Mucosa of gallbladder (tissue), 1 donor: ENCODE measurements at regions not wholly inside any gene's neighbourhood (a gene's known extent, or its start where the extent isn't known, plus 50 kb on each side); places are given as distances from the start of the nearest gene placed in this dataset.

ENCODE experiments used
- DNase-seq: peaks from one replicate; pipeline ENCODE4 v3.0.0-alpha.2; 2020; ENCODE audit warnings: low spot score
- donor health status: DM: no; HTN: no; CAD: no.

- DNase-seq = no peak
Measured at GRCh38 chr2:193349642-193350041, 1154.9 kb upstream of the TMEFF2 start.

- DNase-seq = no peak
Measured at GRCh38 chr2:193348055-193348454, 1153.3 kb upstream of the TMEFF2 start.

GRCh38 chr2:193336781-193337180 is 1142.0 kb upstream of the TMEFF2 start:
- no peak for DNase-seq

GRCh38 chr2:193334401-193334800 is 1139.7 kb upstream of the TMEFF2 start:
- no peak for DNase-seq

GRCh38 chr2:193333539-193333938 is 1138.8 kb upstream of the TMEFF2 start:
- DNase-seq = no peak

GRCh38 chr2:193332941-193333340 is 1138.2 kb upstream of the TMEFF2 start:
- DNase-seq = no peak

- DNase-seq = no peak
Measured at GRCh38 chr2:193331676-193332075, 1136.9 kb upstream of the TMEFF2 start.

GRCh38 chr2:193326296-193326695 is 1131.6 kb upstream of the TMEFF2 start:
- DNase-seq = no peak

- DNase-seq = no peak
Measured at GRCh38 chr2:193315428-193316091, 1120.8 kb upstream of the TMEFF2 start.

GRCh38 chr2:193303464-193303863 is 1108.7 kb upstream of the TMEFF2 start:
- no peak for DNase-seq

GRCh38 chr2:193294371-193294770 is 1099.6 kb upstream of the TMEFF2 start:
- no peak for DNase-seq

- no peak for DNase-seq
Measured at GRCh38 chr2:193279361-193279760, 1084.6 kb upstream of the TMEFF2 start.

- no peak for DNase-seq
Measured at GRCh38 chr2:193276988-193277387, 1082.3 kb upstream of the TMEFF2 start.

- no peak for DNase-seq
Measured at GRCh38 chr2:193276560-193276959, 1081.8 kb upstream of the TMEFF2 start.

- DNase-seq = no peak
Measured at GRCh38 chr2:193276069-193276468, 1081.3 kb upstream of the TMEFF2 start.

- DNase-seq = no peak
Measured at GRCh38 chr2:193272011-193272410, 1077.3 kb upstream of the TMEFF2 start.

- DNase-seq = no peak
Measured at GRCh38 chr2:193270816-193271215, 1076.1 kb upstream of the TMEFF2 start.

- no peak for DNase-seq
Measured at GRCh38 chr2:193267496-193268002, 1072.8 kb upstream of the TMEFF2 start.

GRCh38 chr2:193253014-193253530 is 1058.3 kb upstream of the TMEFF2 start:
- DNase-seq = no peak

GRCh38 chr2:193251909-193252308 is 1057.2 kb upstream of the TMEFF2 start:
- no peak for DNase-seq

GRCh38 chr2:193250389-193250788 is 1055.7 kb upstream of the TMEFF2 start:
- DNase-seq = no peak

GRCh38 chr2:193240752-193241151 is 1046.0 kb upstream of the TMEFF2 start:
- no peak for DNase-seq

GRCh38 chr2:193231634-193232033 is 1036.9 kb upstream of the TMEFF2 start:
- no peak for DNase-seq

- DNase-seq = no peak
Measured at GRCh38 chr2:193228276-193228675, 1033.5 kb upstream of the TMEFF2 start.
